ENCODE measurements at regions not wholly inside any gene's neighbourhood (a gene's known extent, or its start where the extent isn't known, plus 50 kb on each side); places are given as distances from the start of the nearest gene placed in this dataset.

GRCh38 chr21:16215663-16216183, 485.9 kb downstream of the USP25 start:
- TF ChIP-seq CTCF (IDR thresholded peaks at IDR 0.05) (no peak), EP300 (IDR thresholded peaks at IDR 0.05) (no peak)
